ENCODE measurements at regions not wholly inside any gene's neighbourhood (a gene's known extent, or its start where the extent isn't known, plus 50 kb on each side); places are given as distances from the start of the nearest gene placed in this dataset.
"Not testable (repeated sequence)": the region's sequence is repeated elsewhere in the genome, so short reads cannot be mapped to it uniquely, and the experiment has no call there.

GRCh38 chr13:63554157-63554556 lies 2138.5 kb upstream of the PCDH20 start:
- no peak for DNase-seq

- DNase-seq = no peak
These were observed 2136.1 kb upstream of the PCDH20 start for GRCh38 chr13:63551731-63552130.

DNA sequence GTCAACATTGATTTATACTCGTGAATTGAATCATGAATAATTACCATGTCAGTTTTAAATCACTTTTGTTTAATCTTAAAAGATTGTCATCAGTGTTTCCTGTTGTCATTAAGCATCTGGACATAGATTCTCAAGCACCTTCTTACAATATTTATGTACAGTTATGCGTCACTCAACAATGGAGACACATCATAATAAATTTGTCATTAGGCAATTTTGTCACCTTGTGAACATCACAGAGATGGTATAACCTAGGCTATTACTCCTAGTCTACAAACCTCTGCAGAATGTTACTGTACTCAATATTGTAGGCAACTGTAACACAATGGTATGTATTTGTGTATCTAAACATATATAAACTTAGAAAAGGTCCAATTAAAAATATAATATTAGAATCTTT lies 2130.9 kb upstream of the PCDH20 start:
- no peak for DNase-seq

GRCh38 chr13:63542770-63543169 lies 2127.1 kb upstream of the PCDH20 start:
- DNase-seq = no peak

DNA sequence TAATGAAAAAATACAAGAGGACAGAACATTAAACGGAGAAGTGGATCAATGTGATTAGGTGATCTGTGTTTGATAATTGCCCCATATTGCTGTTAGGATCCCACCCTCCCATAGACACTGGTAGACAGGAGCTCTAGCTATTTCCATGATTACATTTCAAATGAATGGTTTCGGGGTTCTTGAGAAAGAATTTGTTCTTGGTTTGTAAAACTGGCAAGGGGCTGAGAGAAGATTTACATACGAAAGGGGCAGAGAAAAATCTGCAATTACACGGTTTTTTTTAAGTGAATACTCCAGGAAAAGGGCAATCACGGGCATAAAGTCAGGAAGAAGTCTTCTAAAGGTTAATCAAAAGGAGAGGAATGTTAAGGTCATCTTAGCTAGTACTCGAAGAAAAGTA lies 2125.7 kb upstream of the PCDH20 start:
- DNase-seq = no peak

DNA sequence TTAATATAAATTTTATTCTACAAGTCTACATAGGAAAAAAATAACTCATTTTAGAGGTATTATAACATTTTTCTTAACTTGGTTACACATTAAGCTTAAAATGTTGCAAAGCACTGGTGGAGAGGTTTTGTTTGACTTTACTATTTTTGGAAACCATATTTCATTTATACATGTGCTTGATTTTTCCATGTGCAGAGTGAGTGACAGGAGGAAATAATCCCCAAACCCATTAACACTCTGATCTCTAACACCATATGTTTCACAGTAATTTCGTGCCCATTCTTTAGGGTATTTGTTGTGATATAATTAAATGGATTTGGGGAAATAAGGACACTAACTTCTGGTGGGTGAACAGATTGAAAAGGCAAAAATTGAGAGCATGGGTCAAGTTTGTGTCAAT lies 2124.4 kb upstream of the PCDH20 start:
- no peak for DNase-seq

DNA sequence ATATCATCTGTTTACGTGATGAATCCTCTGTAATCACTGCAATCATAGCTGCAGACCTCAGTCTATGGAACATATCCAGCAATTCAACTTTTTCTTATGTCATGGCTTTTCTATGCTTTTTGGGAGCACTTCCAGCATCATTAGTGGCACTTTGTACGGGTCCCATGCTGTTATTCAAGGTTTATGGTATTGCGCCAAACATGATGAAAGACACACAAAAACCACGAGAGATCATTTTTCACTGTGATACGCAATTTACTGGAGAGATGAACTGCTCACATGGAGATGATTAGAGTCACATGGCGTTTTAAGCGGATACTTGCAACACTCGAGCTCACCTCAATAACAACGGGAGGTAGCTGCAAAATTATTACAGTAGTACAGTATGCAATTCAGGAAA lies 2101.7 kb upstream of the PCDH20 start:
- DNase-seq = no peak

GRCh38 chr13:63516124-63516523 lies 2100.5 kb upstream of the PCDH20 start:
- DNase-seq = no peak

GRCh38 chr13:63514886-63515285 lies 2099.2 kb upstream of the PCDH20 start:
- DNase-seq = no peak

GRCh38 chr13:63512095-63512494 lies 2096.4 kb upstream of the PCDH20 start:
- no peak for DNase-seq

GRCh38 chr13:63501702-63502101 lies 2086.1 kb upstream of the PCDH20 start:
- no peak for DNase-seq

- DNase-seq = no peak
These were observed 2082.0 kb upstream of the PCDH20 start for GRCh38 chr13:63497601-63498000.

DNA sequence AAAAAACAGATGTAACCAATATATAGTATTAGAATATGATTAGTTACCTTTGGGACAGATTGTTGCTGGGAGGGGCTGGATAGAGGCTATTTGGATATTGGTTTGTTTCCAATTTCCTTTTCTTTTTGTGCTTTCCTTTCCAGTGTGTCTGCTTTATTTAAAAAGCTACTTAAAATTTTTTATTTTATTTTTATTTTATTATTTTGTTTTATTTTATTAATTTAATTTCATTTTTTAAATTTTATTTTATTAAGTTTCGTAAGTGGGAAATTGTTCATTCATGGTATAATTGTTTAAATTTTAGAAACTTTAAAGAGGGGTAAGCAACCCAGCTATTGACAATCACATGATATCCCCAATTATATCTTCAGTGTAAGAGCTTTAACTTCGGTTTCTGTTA lies 2077.0 kb upstream of the PCDH20 start:
- DNase-seq = no peak

DNA sequence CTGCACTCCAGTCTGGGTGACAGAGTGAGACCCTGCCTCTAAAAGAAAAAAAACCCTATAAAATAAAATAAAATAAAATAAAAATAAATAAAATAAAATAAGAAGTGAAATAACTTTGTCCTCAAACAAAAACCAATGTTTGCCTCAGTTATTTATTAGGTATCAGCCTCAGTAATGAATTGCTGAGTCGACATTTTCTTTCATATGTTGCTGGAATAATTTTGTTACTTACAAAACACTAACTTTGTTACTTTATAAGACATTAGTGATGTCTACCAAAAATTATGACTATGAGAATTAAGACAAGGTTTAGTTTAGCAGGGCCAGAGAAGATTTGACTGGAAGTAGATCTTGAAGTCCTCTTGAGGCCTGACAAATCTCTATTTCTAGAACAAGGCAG lies 2074.5 kb upstream of the PCDH20 start:
- no peak for DNase-seq

DNA sequence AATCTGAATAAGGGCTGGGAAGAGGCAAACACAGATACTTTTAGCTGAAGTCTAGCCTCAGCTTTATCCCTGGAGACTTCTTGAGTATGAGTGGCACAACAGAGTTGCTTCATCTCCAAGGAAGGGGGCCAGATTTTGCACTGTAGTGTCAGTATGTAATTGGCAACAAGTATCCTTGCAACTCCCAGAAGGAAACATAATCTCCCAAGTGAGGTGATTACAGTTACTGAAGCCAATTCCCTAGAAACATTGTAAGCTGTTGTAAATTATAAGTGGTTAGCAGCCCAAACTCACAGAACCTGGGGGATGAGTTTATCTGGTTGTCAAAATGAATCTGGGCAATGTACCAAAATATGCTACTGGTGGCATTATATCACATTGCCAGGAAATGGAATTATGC lies 2065.7 kb upstream of the PCDH20 start:
- no peak for DNase-seq

GRCh38 chr13:63472711-63473110 lies 2057.1 kb upstream of the PCDH20 start:
- no peak for DNase-seq

DNA sequence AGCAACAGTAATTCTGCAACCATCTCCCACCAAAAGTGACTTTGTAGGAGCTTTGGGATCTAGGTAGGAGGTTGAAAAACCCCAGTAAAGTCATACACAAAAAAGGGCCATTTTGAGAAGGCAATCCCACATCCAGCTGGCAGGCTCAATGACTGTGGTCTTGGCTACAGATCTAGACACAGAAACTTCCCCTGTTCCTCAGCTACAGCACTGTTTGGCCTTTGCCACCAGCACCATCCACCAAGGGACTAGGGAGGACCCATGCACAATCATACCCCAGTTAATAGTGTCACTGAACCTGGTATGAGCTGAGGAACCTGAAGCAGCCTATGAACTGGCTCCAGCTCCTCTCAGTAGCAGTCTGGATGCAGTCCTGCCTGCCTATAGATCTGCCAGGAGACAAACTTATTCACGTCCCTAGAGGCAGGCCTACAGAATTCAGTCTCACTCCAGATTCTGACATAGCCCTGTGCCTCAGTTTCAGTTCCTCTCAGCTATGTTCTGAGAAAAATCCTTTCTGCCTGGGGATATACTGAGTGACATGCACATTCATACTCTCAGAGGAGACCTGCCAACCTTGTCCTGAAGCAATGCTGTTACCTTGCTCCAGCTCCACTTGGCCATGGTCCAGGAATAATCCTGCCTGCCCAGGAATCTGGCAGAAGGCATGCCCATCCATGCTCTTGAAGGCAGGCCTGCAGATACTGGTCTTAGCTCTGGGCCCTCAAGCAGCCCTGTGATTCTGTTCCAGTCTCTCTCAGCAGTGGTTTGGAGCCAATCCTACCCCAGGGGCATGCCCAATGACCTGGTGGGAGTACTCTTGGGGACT lies 2048.3 kb upstream of the PCDH20 start:
- no peak for DNase-seq

DNA sequence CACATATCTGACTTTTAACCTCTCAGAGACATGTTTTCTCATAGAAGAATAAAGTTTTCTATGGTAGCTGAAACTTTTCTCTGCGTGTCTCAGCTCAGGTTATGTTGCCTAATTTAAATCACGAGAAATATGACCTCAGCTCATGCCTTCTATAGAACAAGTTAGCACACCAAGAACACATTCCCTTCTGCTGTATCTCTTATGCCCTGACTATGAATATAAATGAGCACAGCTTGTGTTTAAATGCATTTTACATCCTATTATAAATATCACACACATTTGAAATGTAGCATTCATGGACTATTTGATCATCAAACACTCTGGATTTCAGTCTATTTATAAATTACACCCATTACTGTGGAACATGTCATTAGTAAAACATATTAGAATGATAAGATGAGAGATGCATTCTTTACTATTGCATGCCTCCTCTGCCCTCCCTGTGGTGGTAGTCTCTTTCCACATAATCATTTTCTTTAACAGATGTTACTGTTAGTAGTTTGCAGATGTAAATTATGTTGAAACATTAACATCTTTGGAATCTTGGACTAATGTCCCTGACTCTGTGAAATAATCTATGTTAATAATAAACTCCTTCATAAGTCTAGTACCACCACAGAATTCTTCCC lies 2044.9 kb upstream of the PCDH20 start:
- DNase-seq = no peak

DNA sequence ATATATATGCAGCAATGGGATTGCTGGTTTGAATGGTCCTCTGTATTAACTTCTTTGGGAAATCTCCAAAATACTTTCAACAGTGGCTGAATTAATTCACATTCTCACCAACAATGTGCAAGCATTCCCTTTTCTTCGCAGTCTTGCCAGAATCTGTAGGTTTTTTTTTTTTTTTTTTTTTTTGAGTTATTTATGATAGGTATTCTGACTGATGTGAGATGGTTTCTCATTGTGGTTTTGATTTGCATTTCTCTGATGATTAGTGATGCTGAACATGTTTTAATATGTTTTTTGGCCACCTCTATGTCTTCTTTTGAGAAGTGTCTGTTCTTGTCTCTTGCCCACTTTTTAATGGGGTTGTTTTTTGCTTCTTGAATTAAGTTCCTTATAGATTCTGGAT lies 2041.5 kb upstream of the PCDH20 start:
- no peak for DNase-seq

GRCh38 chr13:63455938-63456337 lies 2040.3 kb upstream of the PCDH20 start:
- no peak for DNase-seq

DNA sequence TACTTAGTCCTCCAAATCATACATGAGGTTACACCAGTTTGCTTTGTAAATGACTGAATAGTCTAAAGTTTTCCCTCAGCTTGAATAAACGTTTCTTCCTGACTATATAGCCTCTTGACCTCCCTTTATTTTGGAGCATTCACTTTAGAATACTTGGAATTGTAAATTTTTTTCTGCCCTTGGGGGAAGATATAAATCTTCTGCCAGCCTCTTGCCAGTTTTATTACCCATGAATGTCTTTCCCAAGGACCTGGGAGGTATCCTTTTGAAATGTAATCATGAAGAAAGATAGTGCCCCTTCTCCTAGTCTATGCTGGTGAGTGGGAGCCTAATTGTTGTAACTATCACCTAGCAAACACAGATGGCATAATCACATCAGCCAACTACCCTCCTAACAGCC lies 2033.9 kb upstream of the PCDH20 start:
- DNase-seq = no peak

DNA sequence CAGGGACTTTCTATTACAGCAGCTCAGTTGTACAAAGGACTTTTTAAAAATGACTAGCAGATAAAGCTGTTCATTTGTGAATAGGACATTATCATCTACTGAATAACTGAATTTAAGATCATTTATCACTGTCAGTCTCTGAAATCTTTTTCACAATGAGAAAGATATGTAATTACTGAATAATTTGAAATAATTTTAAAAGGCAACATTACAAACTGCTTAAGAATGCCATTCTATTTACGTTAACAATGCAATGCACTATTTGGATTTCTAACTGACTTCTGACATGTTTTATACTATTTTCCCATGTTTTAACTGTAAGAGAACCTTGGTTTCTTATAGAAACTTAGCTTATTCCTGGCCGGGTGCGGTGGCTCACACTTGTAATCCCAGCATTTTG lies 2033.0 kb upstream of the PCDH20 start:
- no peak for DNase-seq

- no peak for DNase-seq
These were observed 2030.7 kb upstream of the PCDH20 start for GRCh38 chr13:63446329-63446728.

- DNase-seq = not testable (repeated sequence)
These were observed 2028.6 kb upstream of the PCDH20 start for GRCh38 chr13:63444225-63444624.

- DNase-seq = no peak
These were observed 2023.3 kb upstream of the PCDH20 start for GRCh38 chr13:63438951-63439350.

Measured in activated gamma-delta T cell (primary cell).